K562 (cell line): ENCODE measurements at regions not wholly inside any gene's neighbourhood (a gene's known extent, or its start where the extent isn't known, plus 50 kb on each side); places are given as distances from the start of the nearest gene placed in this dataset.
A peak's percentile ranks its signal among the peaks of the same experiment; 100 is the strongest.

Experiments
- ATF1 ChIP-seq, 2 experiments: fragments of 450-650 bp in 1 of 2; IDR thresholded peaks; 2 replicates each; pipeline ENCODE4 v1.6.1; 2016; ENCODE audit warnings: missing compliant biosample characterization in 1 of 2, missing genetic modification characterization in 1 of 2
- CREB1 ChIP-seq, 2 experiments: sonication (generic) in 1 of 2; formaldehyde crosslinking in 1 of 2; IDR thresholded peaks; 2 replicates each; pipeline versions ENCODE4 v1.6.1 to v1.8.0; 2012 to 2022; ENCODE audit warnings: inconsistent platforms in 1 of 2, mild to moderate bottlenecking in 1 of 2, missing genetic modification reagents in 1 of 2, moderate library complexity in 1 of 2
- CTCF ChIP-seq, 3 experiments: IDR thresholded peaks in 2 of 3; conservative IDR thresholded peaks in 1 of 3; 2 replicates each; pipeline ENCODE4 v1.5.1; 2011 to 2012; ENCODE audit warnings: low read length in 3 of 3, mild to moderate bottlenecking in 3 of 3, control low read depth in 2 of 3, improper control_type of control experiment in 1 of 3, inconsistent platforms in 1 of 3, low read depth in 1 of 3, mixed read lengths in 1 of 3, moderate library complexity in 1 of 3; ENCODE audit not compliant: insufficient read depth in 2 of 3
- CXXC5 ChIP-seq: fragments of 250-450 bp; sonication (Bioruptor Pico); IDR thresholded peaks from 2 replicates; pipeline ENCODE4 v1.8.0; 2022; ENCODE audit warnings: inconsistent platforms, mild to moderate bottlenecking, moderate library complexity
- DLX4 ChIP-seq: fragments of 250-450 bp; sonication (Bioruptor Pico); IDR thresholded peaks from 2 replicates; pipeline ENCODE4 v1.6.1; 2021; ENCODE audit warnings: mild to moderate bottlenecking
- ESRRA ChIP-seq: fragments of 450-650 bp; IDR thresholded peaks from 2 replicates; pipeline ENCODE4 v1.6.1; 2014; ENCODE audit warnings: low read depth, mild to moderate bottlenecking, moderate library complexity, borderline replicate concordance
- FOXA3 ChIP-seq, 2 experiments: fragments of 450-650 bp in 1 of 2; sonication (generic) in 1 of 2; formaldehyde crosslinking; IDR thresholded peaks in 1 of 2; conservative IDR thresholded peaks in 1 of 2; 2 replicates each; pipeline versions ENCODE4 v1.4.0 to v1.8.0; 2020 to 2022; ENCODE audit warnings: mild to moderate bottlenecking in 2 of 2, missing genetic modification reagents in 1 of 2
- FOXK2 ChIP-seq, 2 experiments: fragments of 450-650 bp; IDR thresholded peaks in 1 of 2; conservative IDR thresholded peaks in 1 of 2; 2 replicates each; pipeline ENCODE4 v1.6.1; 2016; ENCODE audit warnings: low read depth in 2 of 2, mild to moderate bottlenecking in 1 of 2
- HLTF ChIP-seq: fragments of 450-650 bp; IDR thresholded peaks from 2 replicates; pipeline ENCODE4 v1.6.1; 2016
- L3MBTL2 ChIP-seq: fragments of 450-650 bp; IDR thresholded peaks from 2 replicates; pipeline ENCODE4 v1.6.1; 2016; ENCODE audit warnings: mild to moderate bottlenecking, moderate library complexity
- NEUROD1 ChIP-seq: fragments of 150-350 bp; IDR thresholded peaks from 2 replicates; pipeline ENCODE4 v1.6.1; 2014; ENCODE audit warnings: borderline replicate concordance, low read length, low read depth; ENCODE audit not compliant: partially characterized antibody
- NFIC ChIP-seq: fragments of 450-650 bp; IDR thresholded peaks from 2 replicates; pipeline ENCODE4 v1.6.1; 2017; ENCODE audit warnings: mild to moderate bottlenecking, inconsistent platforms
- RAD21 ChIP-seq, 2 experiments: fragments of 250-450 bp in 1 of 2; fragments of 450-650 bp in 1 of 2; sonication (Bioruptor Pico) in 1 of 2; formaldehyde crosslinking in 1 of 2; IDR thresholded peaks in 1 of 2; conservative IDR thresholded peaks in 1 of 2; 2 replicates each; pipeline versions ENCODE4 v1.4.0 to v1.8.0; 2020 to 2022; ENCODE audit warnings: mild to moderate bottlenecking in 2 of 2, moderate library complexity in 1 of 2
- STAG1 ChIP-seq: sonication (generic); formaldehyde crosslinking; IDR thresholded peaks from 2 replicates; pipeline ENCODE4 v1.5.0; 2020; ENCODE audit warnings: missing genetic modification reagents, borderline replicate concordance
- STAT5A ChIP-seq: IDR thresholded peaks from 2 replicates; pipeline ENCODE4 v1.6.1; 2012; ENCODE audit warnings: low read length, inconsistent platforms, borderline replicate concordance
- THAP12 ChIP-seq: fragments of 250-450 bp; sonication (Bioruptor Pico); IDR thresholded peaks from 2 replicates; pipeline ENCODE4 v1.9.0; 2021; ENCODE audit warnings: mild to moderate bottlenecking, inconsistent platforms
- THAP7 ChIP-seq: fragments of 250-450 bp; sonication (Bioruptor Pico); IDR thresholded peaks from 2 replicates; pipeline ENCODE4 v1.5.0; 2021

GRCh38 chr1:110780600-110781484 is 92.1 kb upstream of the CD53 start (continued):
- TF ChIP-seq NFIC (peak; percentile 100), THAP7 (CRISPR knock-in tag) (no peak), THAP12 (CRISPR knock-in tag) (no peak), CREB1 (IDR thresholded peaks at IDR 0.05) (no peak; the same call in 1 of the 2 replicates), CREB1 (CRISPR knock-in tag; IDR thresholded peaks at IDR 0.05) (peak; percentile 53; the same call in 1 of the 2 replicates), L3MBTL2 (peak; percentile 33; the same call in 1 of the 2 replicates), CTCF (IDR thresholded peaks at IDR 0.05 in 2 of 3, conservative IDR thresholded peaks at IDR 0.05 in 1 of 3; ENCODE audit: insufficient read depth in 2 of 3, low read depth in 1 of 3, low read length in 3 of 3) (peak; percentile 89 to 95 (median 94)), DLX4 (CRISPR knock-in tag) (no peak), STAG1 (CRISPR knock-in tag) (peak; percentile 49; the same call in 1 of the 2 replicates), ATF1 (CRISPR knock-in tag; IDR thresholded peaks at IDR 0.05) (no peak), ATF1 (tag; IDR thresholded peaks at IDR 0.05) (peak; percentile 74), RAD21 (CRISPR knock-in tag; conservative IDR thresholded peaks at IDR 0.05 in 1 of 2, IDR thresholded peaks at IDR 0.05 in 1 of 2) (peak; percentile 71 to 92), NEUROD1 (peak; percentile 49), HLTF (no peak), FOXK2 (conservative IDR thresholded peaks at IDR 0.05 in 1 of 2, IDR thresholded peaks at IDR 0.05 in 1 of 2; ENCODE audit: low read depth in 2 of 2) (0 out of 4 replicates have a peak, but pooled peaks of 1 of the 2 experiments have one; percentile 20), FOXA3 (CRISPR knock-in tag; conservative IDR thresholded peaks at IDR 0.05 in 1 of 2, IDR thresholded peaks at IDR 0.05 in 1 of 2) (peak in 1 of 2 experiments; percentile 66; a peak in 2 of 4 replicates), STAT5A (no peak), CXXC5 (CRISPR knock-in tag) (0 out of 2 replicates have a peak, but pooled peaks have one; percentile 19), ESRRA (peak; percentile 48; the same call in 1 of the 2 replicates)
